DMS153 treated with DMSO at 0.1 percent for 48 hours (cell line): ENCODE measurements at regions not wholly inside any gene's neighbourhood (a gene's known extent, or its start where the extent isn't known, plus 50 kb on each side); places are given as distances from the start of the nearest gene placed in this dataset.
A peak's percentile ranks its signal among the peaks of the same experiment; 100 is the strongest.

Source experiments
- DNase-seq: peaks from one replicate; lab custom pipeline; 2025; ENCODE audit not compliant: unreplicated experiment; lab: John Stamatoyannopoulos, UW

- DNase-seq: no peak
Observed at GRCh38 chr6:143595251-143596036, 82.3 kb upstream of the PHACTR2 start.

GRCh38 chr6:143594647-143595046, 83.1 kb upstream of the PHACTR2 start:
- no peak for DNase-seq

- no peak for DNase-seq
Observed at GRCh38 chr6:143592335-143592734, 80.8 kb upstream of the FUCA2 start.

- DNase-seq: no peak
Observed at GRCh38 chr6:143591441-143591840, 79.9 kb upstream of the FUCA2 start.

- no peak for DNase-seq
Observed at GRCh38 chr6:143589162-143589561, 77.6 kb upstream of the FUCA2 start.

- DNase-seq: no peak
Observed at GRCh38 chr6:143586557-143586956, 75.0 kb upstream of the FUCA2 start.

GRCh38 chr6:143585716-143586115, 74.2 kb upstream of the FUCA2 start:
- DNase-seq: no peak

- no peak for DNase-seq
Observed at GRCh38 chr6:143585241-143585640, 73.7 kb upstream of the FUCA2 start.

GRCh38 chr6:143583542-143584327, 72.2 kb upstream of the FUCA2 start:
- no peak for DNase-seq

GRCh38 chr6:143581835-143582480, 70.4 kb upstream of the FUCA2 start:
- no peak for DNase-seq

GRCh38 chr6:143579703-143580102, 68.2 kb upstream of the FUCA2 start:
- DNase-seq: no peak

- DNase-seq: no peak
Observed at GRCh38 chr6:143578054-143578453, 66.5 kb upstream of the FUCA2 start.

- DNase-seq: no peak
Observed at GRCh38 chr6:143575901-143576426, 64.4 kb upstream of the FUCA2 start.

GRCh38 chr6:143575440-143575839, 63.9 kb upstream of the FUCA2 start:
- peak; percentile 75 for DNase-seq

- DNase-seq: no peak
Observed at GRCh38 chr6:143570147-143570853, 58.8 kb upstream of the FUCA2 start.

- no peak for DNase-seq
Observed at GRCh38 chr6:143569040-143569439, 57.5 kb upstream of the FUCA2 start.

- DNase-seq: no peak
Observed at GRCh38 chr6:143564484-143565017, 53.0 kb upstream of the FUCA2 start.

GRCh38 chr6:143562143-143562542, 50.6 kb upstream of the FUCA2 start:
- no peak for DNase-seq
